ENCODE measurements at regions not wholly inside any gene's neighbourhood (a gene's known extent, or its start where the extent isn't known, plus 50 kb on each side); places are given as distances from the start of the nearest gene placed in this dataset.

DNA sequence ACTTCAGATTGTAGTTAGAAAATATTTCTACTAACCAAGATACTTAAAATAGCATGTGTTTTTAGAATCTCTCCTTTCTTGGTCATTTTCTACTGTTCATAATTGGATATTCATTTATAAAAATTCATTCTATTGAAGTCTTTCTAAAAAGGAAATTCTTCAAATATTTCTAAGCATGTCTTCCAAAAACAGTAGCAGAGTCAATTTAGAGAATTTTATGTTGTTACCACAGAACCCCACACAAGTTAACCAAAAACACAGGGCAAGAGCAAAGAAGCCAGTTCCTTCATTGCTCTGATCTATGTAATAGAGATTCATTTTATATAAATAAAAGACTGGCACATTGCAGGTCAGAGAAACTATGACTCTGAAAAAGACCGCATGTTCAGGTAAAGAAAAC, 345.1 kb upstream of the PITX2 start:
- Histone ChIP-seq H3F3A (ENCODE audit: insufficient read depth, low read length, poor library complexity, severe bottlenecking) (no peaks in the 10 kb centered on the region), H3K9me3 (ENCODE audit: low read length) (no peaks in the 10 kb centered on the region), H3K27ac (ENCODE audit: low read length) (no peak overlapping the region), H3K9me2 (ENCODE audit: insufficient read depth, low read length) (no peaks in the 10 kb centered on the region), H3K4me3 (ENCODE audit: low read length) (no peak overlapping the region), H3K4me2 (ENCODE audit: low read length) (no peak overlapping the region), H3K27me3 (ENCODE audit: insufficient read depth, low read depth, low read length) (no peaks in the 10 kb centered on the region), H2AFZ (ENCODE audit: low read depth, low read length) (no peak overlapping the region), H4K20me1 (ENCODE audit: insufficient read depth) (no peaks in the 10 kb centered on the region), H3K36me3 (ENCODE audit: insufficient read depth, low read length) (no peaks in the 10 kb centered on the region), H3K79me2 (replicated peaks; ENCODE audit: insufficient read depth, low read length) (no peaks in the 10 kb centered on the region), H3K9ac (ENCODE audit: low read length) (no peak overlapping the region)
- TF ChIP-seq, protein P1, sequence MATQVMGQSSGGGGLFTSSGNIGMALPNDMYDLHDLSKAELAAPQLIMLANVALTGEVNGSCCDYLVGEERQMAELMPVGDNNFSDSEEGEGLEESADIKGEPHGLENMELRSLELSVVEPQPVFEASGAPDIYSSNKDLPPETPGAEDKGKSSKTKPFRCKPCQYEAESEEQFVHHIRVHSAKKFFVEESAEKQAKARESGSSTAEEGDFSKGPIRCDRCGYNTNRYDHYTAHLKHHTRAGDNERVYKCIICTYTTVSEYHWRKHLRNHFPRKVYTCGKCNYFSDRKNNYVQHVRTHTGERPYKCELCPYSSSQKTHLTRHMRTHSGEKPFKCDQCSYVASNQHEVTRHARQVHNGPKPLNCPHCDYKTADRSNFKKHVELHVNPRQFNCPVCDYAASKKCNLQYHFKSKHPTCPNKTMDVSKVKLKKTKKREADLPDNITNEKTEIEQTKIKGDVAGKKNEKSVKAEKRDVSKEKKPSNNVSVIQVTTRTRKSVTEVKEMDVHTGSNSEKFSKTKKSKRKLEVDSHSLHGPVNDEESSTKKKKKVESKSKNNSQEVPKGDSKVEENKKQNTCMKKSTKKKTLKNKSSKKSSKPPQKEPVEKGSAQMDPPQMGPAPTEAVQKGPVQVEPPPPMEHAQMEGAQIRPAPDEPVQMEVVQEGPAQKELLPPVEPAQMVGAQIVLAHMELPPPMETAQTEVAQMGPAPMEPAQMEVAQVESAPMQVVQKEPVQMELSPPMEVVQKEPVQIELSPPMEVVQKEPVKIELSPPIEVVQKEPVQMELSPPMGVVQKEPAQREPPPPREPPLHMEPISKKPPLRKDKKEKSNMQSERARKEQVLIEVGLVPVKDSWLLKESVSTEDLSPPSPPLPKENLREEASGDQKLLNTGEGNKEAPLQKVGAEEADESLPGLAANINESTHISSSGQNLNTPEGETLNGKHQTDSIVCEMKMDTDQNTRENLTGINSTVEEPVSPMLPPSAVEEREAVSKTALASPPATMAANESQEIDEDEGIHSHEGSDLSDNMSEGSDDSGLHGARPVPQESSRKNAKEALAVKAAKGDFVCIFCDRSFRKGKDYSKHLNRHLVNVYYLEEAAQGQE (IDR thresholded peaks at IDR 0.05; ENCODE audit: borderline replicate concordance) = no peak
- TF ChIP-seq POLR2AphosphoS5 (IDR thresholded peaks at IDR 0.05) = no peak
- no peak for TF ChIP-seq TAF1 (IDR thresholded peaks at IDR 0.05; ENCODE audit: low read depth)
- no peak for TF ChIP-seq RAD21 (conservative IDR thresholded peaks at IDR 0.05)
- TF ChIP-seq EP300 (conservative IDR thresholded peaks at IDR 0.05; ENCODE audit: poor library complexity, severe bottlenecking) = no peak
- TF ChIP-seq, protein P2, sequence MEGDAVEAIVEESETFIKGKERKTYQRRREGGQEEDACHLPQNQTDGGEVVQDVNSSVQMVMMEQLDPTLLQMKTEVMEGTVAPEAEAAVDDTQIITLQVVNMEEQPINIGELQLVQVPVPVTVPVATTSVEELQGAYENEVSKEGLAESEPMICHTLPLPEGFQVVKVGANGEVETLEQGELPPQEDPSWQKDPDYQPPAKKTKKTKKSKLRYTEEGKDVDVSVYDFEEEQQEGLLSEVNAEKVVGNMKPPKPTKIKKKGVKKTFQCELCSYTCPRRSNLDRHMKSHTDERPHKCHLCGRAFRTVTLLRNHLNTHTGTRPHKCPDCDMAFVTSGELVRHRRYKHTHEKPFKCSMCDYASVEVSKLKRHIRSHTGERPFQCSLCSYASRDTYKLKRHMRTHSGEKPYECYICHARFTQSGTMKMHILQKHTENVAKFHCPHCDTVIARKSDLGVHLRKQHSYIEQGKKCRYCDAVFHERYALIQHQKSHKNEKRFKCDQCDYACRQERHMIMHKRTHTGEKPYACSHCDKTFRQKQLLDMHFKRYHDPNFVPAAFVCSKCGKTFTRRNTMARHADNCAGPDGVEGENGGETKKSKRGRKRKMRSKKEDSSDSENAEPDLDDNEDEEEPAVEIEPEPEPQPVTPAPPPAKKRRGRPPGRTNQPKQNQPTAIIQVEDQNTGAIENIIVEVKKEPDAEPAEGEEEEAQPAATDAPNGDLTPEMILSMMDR (IDR thresholded peaks at IDR 0.05; ENCODE audit: poor library complexity, severe bottlenecking) = no peak
- TF ChIP-seq MXI1 (conservative IDR thresholded peaks at IDR 0.05; ENCODE audit: poor library complexity, severe bottlenecking) = no peak
- no peak for TF ChIP-seq SMC3 (conservative IDR thresholded peaks at IDR 0.05; ENCODE audit: poor library complexity)
- TF ChIP-seq EZH2 (IDR thresholded peaks at IDR 0.05; ENCODE audit: borderline replicate concordance, insufficient read depth, low read length, poor library complexity, severe bottlenecking) = no peak

DNA sequence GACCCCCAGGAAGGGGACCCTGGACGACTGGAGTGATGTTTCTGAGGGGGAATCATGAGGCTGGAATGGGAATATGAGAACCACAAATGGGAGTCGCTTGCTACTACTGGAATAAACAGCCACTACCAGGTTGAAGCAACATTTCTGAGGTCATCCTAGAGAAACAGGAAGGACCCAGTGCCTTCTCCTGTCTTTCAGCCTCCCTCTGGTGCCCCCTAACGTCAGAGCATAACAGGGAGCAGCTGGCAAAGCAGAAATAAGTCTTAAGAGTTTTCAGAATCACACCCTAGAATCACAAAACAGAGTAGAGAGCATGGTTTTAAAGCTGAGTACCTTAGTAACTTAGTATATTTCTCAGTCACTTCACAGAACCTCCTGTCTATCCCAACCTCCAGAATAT, 347.8 kb upstream of the PITX2 start:
- Histone ChIP-seq H3K4me2 (ENCODE audit: low read length) (no peak overlapping the region), H3K79me2 (replicated peaks; ENCODE audit: insufficient read depth, low read length) (no peaks in the 10 kb centered on the region), H3K9me3 (ENCODE audit: low read length) (no peaks in the 10 kb centered on the region), H3K4me3 (ENCODE audit: low read length) (no peak overlapping the region), H2AFZ (ENCODE audit: low read depth, low read length) (no peak overlapping the region), H3F3A (ENCODE audit: insufficient read depth, low read length, poor library complexity, severe bottlenecking) (no peaks in the 10 kb centered on the region), H3K36me3 (ENCODE audit: insufficient read depth, low read length) (no peaks in the 10 kb centered on the region), H3K9ac (ENCODE audit: low read length) (no peak overlapping the region), H3K27ac (ENCODE audit: low read length) (no peak overlapping the region), H4K20me1 (ENCODE audit: insufficient read depth) (no peaks in the 10 kb centered on the region), H3K9me2 (ENCODE audit: insufficient read depth, low read length) (no peaks in the 10 kb centered on the region), H3K27me3 (ENCODE audit: insufficient read depth, low read depth, low read length) (no peaks in the 10 kb centered on the region)
- no peak for TF ChIP-seq MXI1 (conservative IDR thresholded peaks at IDR 0.05; ENCODE audit: poor library complexity, severe bottlenecking)
- no peak for TF ChIP-seq SMC3 (conservative IDR thresholded peaks at IDR 0.05; ENCODE audit: poor library complexity)
- TF ChIP-seq, protein P2 (IDR thresholded peaks at IDR 0.05; ENCODE audit: poor library complexity, severe bottlenecking) = no peak
- TF ChIP-seq, protein P1 (IDR thresholded peaks at IDR 0.05; ENCODE audit: borderline replicate concordance) = no peak
- no peak for TF ChIP-seq POLR2AphosphoS5 (IDR thresholded peaks at IDR 0.05)
- no peak for TF ChIP-seq EZH2 (IDR thresholded peaks at IDR 0.05; ENCODE audit: borderline replicate concordance, insufficient read depth, low read length, poor library complexity, severe bottlenecking)
- no peak for TF ChIP-seq RAD21 (conservative IDR thresholded peaks at IDR 0.05)
- no peak for TF ChIP-seq EP300 (conservative IDR thresholded peaks at IDR 0.05; ENCODE audit: poor library complexity, severe bottlenecking)
- TF ChIP-seq TAF1 (IDR thresholded peaks at IDR 0.05; ENCODE audit: low read depth) = no peak
